Spleen (tissue), 11 donors: ENCODE measurements at regions not wholly inside any gene's neighbourhood (a gene's known extent, or its start where the extent isn't known, plus 50 kb on each side); places are given as distances from the start of the nearest gene placed in this dataset.
A peak's percentile ranks its signal among the peaks of the same experiment; 100 is the strongest.
"Not testable (repeated sequence)": the region's sequence is repeated elsewhere in the genome, so short reads cannot be mapped to it uniquely, and the experiment has no call there.

ENCODE experiments used
- DNase-seq: peaks from one replicate; pipeline ENCODE4 v3.0.0-alpha.2; 2020
- H3K27ac ChIP-seq, 8 donors: fragments of 200-600 bp; sonication (generic) in 7 of 8; 1 replicate in 4 of 8; 2 replicates in 4 of 8; pipeline versions ENCODE4 v1.5.0 to v1.8.0; 2016 to 2021; ENCODE audit warnings: inconsistent platforms in 4 of 8, mild to moderate bottlenecking in 4 of 8, moderate library complexity in 1 of 8
- H3K27me3 ChIP-seq, 7 donors: fragments of 200-600 bp; sonication (generic) in 6 of 7; replicated peaks in 1 of 7; 1 replicate in 4 of 7; 2 replicates in 3 of 7; pipeline versions ENCODE4 v1.5.0 to v1.8.0; 2016 to 2021; ENCODE audit warnings: inconsistent platforms in 3 of 7, mild to moderate bottlenecking in 1 of 7
- H3K36me3 ChIP-seq, 6 donors: fragments of 200-600 bp; sonication (generic) in 5 of 6; 1 replicate in 4 of 6; 2 replicates in 2 of 6; pipeline versions ENCODE4 v1.5.0 to v1.8.0; 2016 to 2021; ENCODE audit warnings: inconsistent platforms in 2 of 6
- H3K4me1 ChIP-seq, 6 donors: fragments of 200-600 bp; sonication (generic) in 5 of 6; 1 replicate in 3 of 6; 2 replicates in 3 of 6; pipeline versions ENCODE4 v1.5.0 to v1.8.0; 2016 to 2021; ENCODE audit warnings: inconsistent platforms in 3 of 6
- H3K4me3 ChIP-seq, 8 donors: fragments of 200-600 bp; sonication (generic) in 7 of 8; 1 replicate in 4 of 8; 2 replicates in 4 of 8; pipeline versions ENCODE4 v1.5.0 to v1.8.0; 2016 to 2021; ENCODE audit warnings: inconsistent platforms in 4 of 8, mild to moderate bottlenecking in 4 of 8, moderate library complexity in 2 of 8
- H3K9me3 ChIP-seq, 8 donors: fragments of 200-600 bp; sonication (generic) in 7 of 8; 1 replicate in 4 of 8; 2 replicates in 4 of 8; pipeline versions ENCODE4 v1.5.0 to v1.8.0; 2016 to 2021; ENCODE audit warnings: inconsistent platforms in 4 of 8
- CTCF ChIP-seq, 11 experiments: fragments of 200-600 bp in 7 of 11; fragments of 450-650 bp in 4 of 11; sonication (generic) in 4 of 11; IDR thresholded peaks in 8 of 11; conservative IDR thresholded peaks in 3 of 11; 1 replicate in 7 of 11; 2 replicates in 4 of 11; pipeline versions ENCODE4 v1.4.0 to v1.8.0; 2016 to 2021; ENCODE audit warnings: antibody characterized with exemption in 11 of 11, inconsistent platforms in 4 of 11, mild to moderate bottlenecking in 1 of 11
- POLR2A ChIP-seq, 3 donors: fragments of 450-650 bp; IDR thresholded peaks; one replicate each; pipeline ENCODE4 v1.5.1; 2017; ENCODE audit warnings: antibody characterized with exemption in 3 of 3, mild to moderate bottlenecking in 1 of 3
- POLR2AphosphoS5 ChIP-seq, 3 donors: sonication (generic); formaldehyde crosslinking; IDR thresholded peaks; one replicate each; pipeline ENCODE4 v1.5.1; 2017; ENCODE audit warnings: antibody characterized with exemption in 3 of 3
- WGBS, 5 donors: extraction: QIAGEN DNeasy Blood & Tissue Kit in 3 of 5; methylation state at CpG; one replicate each; pipeline versions ENCODE4 v1.1.5 to v1.1.7; 2013 to 2018; 5-methylcytosine and 5-hydroxymethylcytosine counted together
- intact Hi-C: fragments of 100-400 bp; cut with DNase I; formaldehyde crosslinking; loops from one replicate; pipeline ENCODE4 v1.15.0; 2023; ENCODE audit warnings: low total_unique reads
- donor health status: healthy with polysubstance abuse.
- donor health status: DM: no; HTN: no; CAD: no; lungs with moderate emphysema.
- donor health status: DM: no; HTN: no; CAD: no.
- donor health status: Bipolar disorder and iron deficiency.
- donor health status: healthy.
- donor health status: DM: no; HTN: no; CAD: no.
- donor health status: DM: yes; HTN: yes; CAD: no.

GRCh38 chr7:119254742-119255141, 1018.2 kb upstream of the KCND2 start:
- Histone ChIP-seq H3K4me3 (no peak overlapping the region), H3K36me3 (no peaks in the 10 kb centered on the region), H3K27ac (no peak overlapping the region), H3K27me3 (no peaks in the 10 kb centered on the region), H3K9me3 (no peaks in the 10 kb centered on the region), H3K4me1 (no peaks in the 10 kb centered on the region)
- intact Hi-C loops, result no loop called here
- DNase-seq, result no peak
- TF ChIP-seq POLR2A (IDR thresholded peaks at IDR 0.05), result no peak
- no peak for TF ChIP-seq CTCF (IDR thresholded peaks at IDR 0.05 in 8 of 11, conservative IDR thresholded peaks at IDR 0.05 in 3 of 11)
- no peak for TF ChIP-seq POLR2AphosphoS5 (IDR thresholded peaks at IDR 0.05)

- no peak overlapping the region for H3K27ac ChIP-seq
- TF ChIP-seq CTCF (IDR thresholded peaks at IDR 0.05 in 8 of 11, conservative IDR thresholded peaks at IDR 0.05 in 3 of 11) (no peak), POLR2A (IDR thresholded peaks at IDR 0.05) (no peak), POLR2AphosphoS5 (IDR thresholded peaks at IDR 0.05) (no peak)
- intact Hi-C loops, result no loop called here
- no peaks in the 10 kb centered on the region for H3K9me3 ChIP-seq
- no peaks in the 10 kb centered on the region for H3K36me3 ChIP-seq
- H3K4me3 ChIP-seq, result no peak overlapping the region
- no peaks in the 10 kb centered on the region for H3K27me3 ChIP-seq
- H3K4me1 ChIP-seq, result no peaks in the 10 kb centered on the region
- DNase-seq, result no peak
Measured at GRCh38 chr7:119256001-119256400, 1017.0 kb upstream of the KCND2 start.

DNA sequence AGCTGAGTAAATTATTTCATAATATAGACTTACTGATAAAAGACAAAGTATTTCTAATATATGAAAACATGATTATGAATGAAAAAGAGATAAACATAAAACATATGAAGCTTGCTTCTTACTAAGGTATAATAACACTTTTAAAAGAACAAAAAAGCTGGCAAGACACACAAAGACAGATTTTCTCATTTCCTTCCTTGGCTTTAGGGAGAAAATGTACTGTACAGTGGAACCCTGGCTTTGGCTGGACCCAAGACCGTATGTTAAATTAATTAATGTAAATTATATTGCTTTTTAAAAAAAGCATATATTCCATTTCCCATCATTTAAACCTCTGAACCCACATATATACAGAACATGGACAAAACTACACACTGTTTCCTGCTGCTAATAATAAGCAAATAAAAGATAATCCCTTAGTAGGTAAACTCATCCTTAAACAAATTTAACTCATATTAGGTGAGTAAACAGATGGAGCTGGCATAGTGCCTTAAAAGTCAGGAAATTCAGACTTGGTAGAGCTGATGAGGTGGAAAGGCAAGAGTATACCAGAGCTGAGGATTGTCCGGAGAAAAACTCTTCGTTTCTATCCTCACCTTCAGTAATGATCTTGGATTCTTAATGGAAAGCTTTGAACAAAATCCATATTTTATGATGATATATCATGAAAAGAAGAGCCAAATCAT, 1016.4 kb upstream of the KCND2 start:
- intact Hi-C loops, result no loop called here
- 74 to 87% (median 85%) methylated on average over 3 of the region's 3 CpGs for WGBS, 5 donors
- H3K36me3 ChIP-seq, result no peaks in the 10 kb centered on the region
- H3K27ac ChIP-seq, result no peak overlapping the region
- no peak overlapping the region for H3K4me3 ChIP-seq
- no peaks in the 10 kb centered on the region for H3K4me1 ChIP-seq
- TF ChIP-seq POLR2AphosphoS5 (IDR thresholded peaks at IDR 0.05), result no peak
- no peak for TF ChIP-seq POLR2A (IDR thresholded peaks at IDR 0.05)
- no peak for TF ChIP-seq CTCF (IDR thresholded peaks at IDR 0.05 in 8 of 11, conservative IDR thresholded peaks at IDR 0.05 in 3 of 11)
- no peak for DNase-seq
- no peaks in the 10 kb centered on the region for H3K9me3 ChIP-seq
- H3K27me3 ChIP-seq, result no peaks in the 10 kb centered on the region

GRCh38 chr7:119266790-119267189, 1006.2 kb upstream of the KCND2 start:
- H3K4me1 ChIP-seq, H3K27me3 ChIP-seq, H3K9me3 ChIP-seq, DNase-seq, H3K4me3 ChIP-seq, H3K27ac ChIP-seq, H3K36me3 ChIP-seq, intact Hi-C loops: not testable (repeated sequence)
- 56 to 81% (median 60%) methylated on average over 2 of the region's 2 CpGs for WGBS, 5 donors

DNA sequence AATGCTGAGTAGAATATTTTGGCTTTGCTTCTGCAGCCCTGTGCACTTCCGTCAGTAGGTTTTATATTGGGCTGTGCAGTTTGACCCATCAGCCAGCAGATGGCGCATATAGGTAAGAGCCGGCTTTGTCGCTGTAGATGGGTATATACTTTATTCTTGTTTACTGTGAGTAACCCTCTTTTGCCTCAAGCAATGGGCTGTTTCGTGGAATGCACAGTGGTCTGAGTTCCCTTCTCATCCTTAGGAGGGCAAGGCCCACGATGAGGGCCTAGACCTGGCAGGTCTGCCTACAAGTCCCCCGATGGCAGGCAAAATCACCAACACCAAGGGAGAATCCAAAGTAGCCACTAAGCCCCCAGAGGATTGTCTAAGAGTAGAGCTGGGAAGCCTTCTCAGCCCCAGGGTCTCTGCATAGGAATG, 1002.9 kb upstream of the KCND2 start:
- TF ChIP-seq CTCF (IDR thresholded peaks at IDR 0.05 in 8 of 11, conservative IDR thresholded peaks at IDR 0.05 in 3 of 11) (peak in 8 of 11 experiments; percentile 30 to 72 (median 64)), POLR2A (IDR thresholded peaks at IDR 0.05) (no peak), POLR2AphosphoS5 (IDR thresholded peaks at IDR 0.05) (no peak)
- WGBS, 5 donors, result 15 to 21% (median 19%) methylated on average over 7 of the region's 7 CpGs
- Histone ChIP-seq H3K27me3 (no peaks in the 10 kb centered on the region), H3K4me1 (no peaks in the 10 kb centered on the region), H3K9me3 (no peaks in the 10 kb centered on the region), H3K27ac (no peak overlapping the region), H3K4me3 (no peak overlapping the region), H3K36me3 (no peaks in the 10 kb centered on the region)
- peak; percentile 21 for DNase-seq
- intact Hi-C loops, result loop anchor here (10.0 kb wide), 1 partner anchor 995 kb away; no protein-coding TSS in a partner anchor
